GM13976 (cell line): ENCODE measurements at regions not wholly inside any gene's neighbourhood (a gene's known extent, or its start where the extent isn't known, plus 50 kb on each side); places are given as distances from the start of the nearest gene placed in this dataset.

Source experiments
- DNase-seq: peaks from one replicate; pipeline ENCODE4 v3.0.0; 2012; ENCODE audit warnings: low spot score
- CTCF ChIP-seq: IDR thresholded peaks from 2 replicates; pipeline ENCODE4 v1.5.1; 2012; ENCODE audit warnings: borderline replicate concordance, mild to moderate bottlenecking; ENCODE audit not compliant: insufficient read depth; ENCODE audit errors: extremely low read depth, missing control alignments, control extremely low read depth
- in situ Hi-C: fragments of 300-500 bp; cut with MboI; formaldehyde crosslinking; loops from one replicate; pipeline ENCODE4 v1.12.0; 2022; ENCODE audit warnings: low sequenced_read_pairs, mixed read lengths, inconsistent platforms; ENCODE audit not compliant: unreplicated experiment

- DNase-seq = no peak
- no peak for TF ChIP-seq CTCF
- in situ Hi-C loops = no loop called here
Observed at GRCh38 chr1:60866917-60867531, 215.3 kb upstream of the NFIA start.

GRCh38 chr1:60866226-60866900, 216.0 kb upstream of the NFIA start:
- no peak for TF ChIP-seq CTCF
- in situ Hi-C loops = no loop called here
- DNase-seq = no peak

GRCh38 chr1:60865166-60865565, 217.2 kb upstream of the NFIA start:
- DNase-seq = no peak
- TF ChIP-seq CTCF = no peak
- in situ Hi-C loops = no loop called here

GRCh38 chr1:60864722-60865121, 217.6 kb upstream of the NFIA start:
- DNase-seq = no peak
- in situ Hi-C loops = no loop called here
- no peak for TF ChIP-seq CTCF

GRCh38 chr1:60863131-60863530, 219.2 kb upstream of the NFIA start:
- in situ Hi-C loops = no loop called here
- no peak for TF ChIP-seq CTCF
- no peak for DNase-seq

- TF ChIP-seq CTCF = no peak
- in situ Hi-C loops = no loop called here
- DNase-seq = no peak
Observed at GRCh38 chr1:60861961-60862567, 220.3 kb upstream of the NFIA start.
